Karpas-422 (cell line): ENCODE measurements at regions not wholly inside any gene's neighbourhood (a gene's known extent, or its start where the extent isn't known, plus 50 kb on each side); places are given as distances from the start of the nearest gene placed in this dataset.

ENCODE experiments used
- DNase-seq: peaks from one replicate; pipeline ENCODE4 v3.0.0-alpha.2; 2015
- H2AFZ ChIP-seq: fragments of 200-600 bp; sonication (generic); 2 replicates; pipeline ENCODE4 v1.6.1; 2014; ENCODE audit warnings: antibody characterized with exemption, low read length, mixed read lengths
- H3K27ac ChIP-seq: fragments of 200-600 bp; sonication (generic); 2 replicates; pipeline ENCODE4 v1.5.1; 2014; ENCODE audit warnings: mild to moderate bottlenecking, low read length, moderate library complexity
- H3K27me3 ChIP-seq: fragments of 200-600 bp; sonication (generic); 2 replicates; pipeline ENCODE4 v1.6.1; 2014; ENCODE audit warnings: low read length, mixed read lengths
- H3K36me3 ChIP-seq: fragments of 200-600 bp; sonication (generic); 2 replicates; pipeline ENCODE4 v1.6.1; 2014; ENCODE audit warnings: low read length, mixed read lengths; ENCODE audit not compliant: insufficient read depth
- H3K4me1 ChIP-seq: fragments of 200-600 bp; sonication (generic); 2 replicates; pipeline ENCODE4 v1.6.1; 2014; ENCODE audit warnings: mild to moderate bottlenecking, low read length, mixed read lengths
- H3K4me2 ChIP-seq: fragments of 200-600 bp; sonication (generic); 2 replicates; pipeline ENCODE4 v1.6.1; 2014; ENCODE audit warnings: low read length, low read depth, mild to moderate bottlenecking; ENCODE audit not compliant: poor library complexity, severe bottlenecking
- H3K4me3 ChIP-seq: fragments of 200-600 bp; sonication (generic); 2 replicates; pipeline ENCODE4 v1.5.1; 2014; ENCODE audit warnings: mild to moderate bottlenecking, antibody characterized with exemption, low read length, mixed read lengths
- H3K79me2 ChIP-seq: fragments of 200-600 bp; sonication (generic); 2 replicates; pipeline ENCODE4 v1.6.1; 2014; ENCODE audit warnings: mild to moderate bottlenecking, low read length, mixed read lengths
- H3K9ac ChIP-seq: fragments of 200-600 bp; sonication (generic); 2 replicates; pipeline ENCODE4 v1.6.0; 2014; ENCODE audit warnings: low read length
- H3K9me2 ChIP-seq: fragments of 200-600 bp; sonication (generic), shearing (Covaris generic); replicated peaks from 2 replicates; pipeline ENCODE4 v1.6.0; 2014; ENCODE audit warnings: mild to moderate bottlenecking, low read length, moderate library complexity; ENCODE audit not compliant: insufficient read depth
- H3K9me3 ChIP-seq: fragments of 300-700, 200-600 bp; sonication (generic); 2 replicates; pipeline ENCODE4 v1.6.1; 2014; ENCODE audit warnings: low read length, mixed read lengths
- H4K20me1 ChIP-seq: fragments of 200-600 bp; sonication (generic); 2 replicates; pipeline ENCODE4 v1.6.1; 2014; ENCODE audit warnings: mild to moderate bottlenecking, antibody characterized with exemption, low read length, low read depth; ENCODE audit not compliant: insufficient read depth

DNA sequence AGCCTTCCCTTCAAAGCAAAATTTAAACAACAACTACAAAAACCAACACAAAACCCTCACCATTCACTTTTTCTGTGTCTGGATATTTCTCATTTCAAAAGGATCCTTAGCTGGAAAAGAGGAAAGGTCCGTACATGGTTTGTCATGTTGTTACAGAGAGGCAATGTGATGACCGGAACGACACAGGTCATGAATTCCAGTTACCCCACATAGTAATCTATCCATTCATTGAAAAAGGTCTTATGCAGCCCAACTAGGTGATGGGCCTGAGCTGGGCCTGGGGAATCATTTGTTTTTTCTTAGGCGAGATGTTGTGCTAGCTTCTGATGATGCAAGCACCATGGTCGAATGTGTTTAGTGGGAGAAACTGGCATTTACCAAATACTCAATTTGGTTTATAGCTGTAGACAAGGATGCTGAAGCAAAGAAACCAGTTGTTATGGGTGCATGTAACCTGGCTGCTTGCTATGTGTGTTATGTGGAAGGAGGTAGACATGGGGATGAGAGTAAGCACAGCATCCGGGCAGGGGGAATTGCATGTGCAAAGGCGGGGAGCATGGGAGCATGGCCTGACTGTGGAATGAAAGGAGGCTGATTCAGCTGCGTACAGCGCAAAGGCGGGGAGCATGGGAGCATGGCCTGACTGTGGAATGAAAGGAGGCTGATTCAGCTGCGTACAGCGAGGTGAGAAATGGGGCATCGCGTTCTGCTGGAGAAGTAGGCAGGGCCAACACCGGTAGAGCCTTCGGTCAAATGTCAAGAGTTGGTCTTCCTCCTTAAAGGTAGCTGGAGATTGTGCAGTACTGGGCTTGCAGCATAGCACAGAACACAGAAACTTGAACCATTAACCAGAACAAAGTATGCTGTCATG lies 269.7 kb upstream of the MAF start:
- no peaks in the 10 kb centered on the region for H3K4me1 ChIP-seq
- no peak overlapping the region for H3K9ac ChIP-seq
- H2AFZ ChIP-seq, result no peak overlapping the region
- H3K79me2 ChIP-seq, result no peaks in the 10 kb centered on the region
- H3K36me3 ChIP-seq, result no peaks in the 10 kb centered on the region
- no peak overlapping the region for H3K27ac ChIP-seq
- H3K4me3 ChIP-seq, result no peak overlapping the region
- no peak overlapping the region for H3K4me2 ChIP-seq
- no peaks in the 10 kb centered on the region for H3K9me3 ChIP-seq
- H3K9me2 ChIP-seq, result no peaks in the 10 kb centered on the region
- DNase-seq, result no peak
- H4K20me1 ChIP-seq, result no peaks in the 10 kb centered on the region
- H3K27me3 ChIP-seq, result no peaks in the 10 kb centered on the region

DNA sequence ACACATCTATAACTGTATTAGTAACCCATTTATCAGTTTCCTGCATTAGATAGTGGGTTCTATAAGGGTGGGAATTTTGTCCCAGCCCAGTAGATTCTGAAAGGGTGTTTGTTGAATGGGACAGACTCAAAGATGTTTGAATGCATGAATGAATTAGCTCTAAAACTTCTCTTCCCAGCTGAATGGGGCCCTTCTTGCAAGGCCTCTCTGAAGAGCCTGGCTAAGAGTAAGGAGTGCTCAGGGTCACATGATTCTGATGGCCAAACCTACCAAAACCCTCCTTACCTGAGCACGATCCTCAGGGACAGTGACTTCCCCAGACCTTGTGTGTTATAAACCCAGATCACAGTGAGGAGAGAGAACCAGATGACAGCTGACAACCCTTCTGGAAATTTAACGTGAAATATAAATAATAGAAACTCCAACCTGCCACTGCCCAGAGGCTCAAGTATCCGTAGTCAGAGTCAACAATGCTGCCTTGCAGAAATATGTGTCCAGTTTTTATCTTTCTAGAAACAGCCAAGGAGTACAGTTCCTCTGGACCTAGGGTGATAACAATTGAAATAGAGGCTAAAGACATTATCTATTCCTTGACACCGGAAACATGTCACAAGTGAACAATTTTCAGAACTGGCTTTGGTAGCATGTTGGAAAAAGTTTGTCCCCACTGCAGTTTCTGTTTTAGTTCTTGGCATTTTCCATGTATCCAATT lies 268.9 kb upstream of the MAF start:
- Histone ChIP-seq H4K20me1 (no peaks in the 10 kb centered on the region), H3K36me3 (no peaks in the 10 kb centered on the region), H3K9me3 (no peaks in the 10 kb centered on the region), H3K4me1 (no peaks in the 10 kb centered on the region), H3K9me2 (no peaks in the 10 kb centered on the region), H2AFZ (no peak overlapping the region), H3K79me2 (no peaks in the 10 kb centered on the region), H3K4me2 (no peak overlapping the region), H3K4me3 (no peak overlapping the region), H3K9ac (no peak overlapping the region), H3K27ac (no peak overlapping the region), H3K27me3 (no peaks in the 10 kb centered on the region)
- no peak for DNase-seq

DNA sequence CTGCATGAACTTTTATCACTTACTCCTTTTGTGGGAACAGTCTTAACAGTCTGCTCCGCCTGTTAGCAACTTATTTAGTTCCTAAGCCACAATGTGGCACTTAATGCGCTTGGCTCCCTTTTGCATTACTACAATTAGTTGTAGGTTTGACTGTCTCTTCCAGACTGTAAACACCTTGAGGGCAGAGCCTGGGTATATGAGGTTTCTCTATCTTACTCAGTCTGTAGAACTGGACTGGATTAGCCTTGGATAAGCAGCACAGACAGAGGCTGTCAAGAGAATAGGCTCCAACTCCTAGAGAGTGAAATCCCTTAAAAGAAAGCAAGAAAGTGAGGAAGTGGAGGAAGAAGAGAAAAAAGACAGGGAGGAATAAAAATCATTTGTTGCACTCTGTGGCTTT lies 268.3 kb upstream of the MAF start:
- no peak overlapping the region for H3K27ac ChIP-seq
- H3K27me3 ChIP-seq, result no peaks in the 10 kb centered on the region
- H2AFZ ChIP-seq, result no peak overlapping the region
- no peak overlapping the region for H3K4me2 ChIP-seq
- H3K9me3 ChIP-seq, result no peaks in the 10 kb centered on the region
- no peaks in the 10 kb centered on the region for H3K9me2 ChIP-seq
- no peak for DNase-seq
- no peaks in the 10 kb centered on the region for H3K79me2 ChIP-seq
- no peaks in the 10 kb centered on the region for H3K4me1 ChIP-seq
- no peaks in the 10 kb centered on the region for H3K36me3 ChIP-seq
- H3K4me3 ChIP-seq, result no peak overlapping the region
- no peak overlapping the region for H3K9ac ChIP-seq
- no peaks in the 10 kb centered on the region for H4K20me1 ChIP-seq

DNA sequence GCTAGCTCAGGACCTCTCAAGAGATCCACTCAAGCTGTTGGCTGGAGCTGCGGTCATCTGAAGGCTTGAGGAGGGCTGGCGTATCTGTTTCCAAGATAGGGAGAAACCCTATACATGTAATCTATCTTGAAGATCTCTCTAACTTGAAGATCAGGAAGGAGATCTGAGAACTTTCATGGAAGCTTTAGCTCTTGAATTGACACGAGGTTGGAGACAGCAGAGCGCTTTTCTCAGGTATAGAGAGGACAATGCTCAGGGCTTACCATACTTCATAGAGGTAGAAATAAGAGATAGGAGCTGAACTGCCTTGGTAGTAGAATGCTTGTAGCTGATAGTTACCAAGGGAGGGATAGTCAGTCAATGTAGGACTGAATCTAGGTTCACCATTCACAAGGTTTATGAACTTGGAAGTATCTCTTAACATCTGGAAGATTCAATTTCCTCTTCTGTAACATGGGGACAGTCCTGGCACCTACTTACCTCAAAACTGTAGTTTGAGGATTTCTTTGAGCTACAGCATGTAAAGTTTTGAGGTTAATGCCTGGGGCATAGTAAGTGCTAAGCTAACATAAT lies 267.0 kb upstream of the MAF start:
- Histone ChIP-seq H3K27ac (no peak overlapping the region), H4K20me1 (no peaks in the 10 kb centered on the region), H3K9me2 (no peaks in the 10 kb centered on the region), H3K9ac (no peak overlapping the region), H3K4me3 (no peak overlapping the region), H2AFZ (no peak overlapping the region), H3K9me3 (no peaks in the 10 kb centered on the region), H3K4me2 (no peak overlapping the region), H3K27me3 (no peaks in the 10 kb centered on the region), H3K4me1 (no peaks in the 10 kb centered on the region), H3K36me3 (no peaks in the 10 kb centered on the region), H3K79me2 (no peaks in the 10 kb centered on the region)
- DNase-seq, result no peak

DNA sequence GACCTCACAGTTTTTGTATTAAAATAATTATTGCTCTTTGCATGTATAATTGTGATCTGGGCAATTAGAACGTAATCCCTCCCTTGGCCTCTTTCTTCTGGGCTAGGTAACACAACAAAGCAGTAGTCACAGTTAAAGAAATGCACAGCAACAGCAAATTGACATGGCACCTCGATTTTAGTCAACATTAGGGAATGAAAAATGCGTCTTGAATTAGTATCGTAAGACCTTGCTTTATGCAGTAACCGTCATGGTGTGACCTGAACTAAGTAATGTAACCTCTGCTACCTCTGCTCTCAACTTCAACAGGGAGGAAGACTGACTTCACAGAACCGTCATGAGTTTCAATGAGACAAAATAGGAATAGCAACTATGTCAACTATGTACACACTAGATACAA lies 265.4 kb upstream of the MAF start:
- H3K9ac ChIP-seq, result no peak overlapping the region
- H3K4me2 ChIP-seq, result no peak overlapping the region
- H3K27me3 ChIP-seq, result no peaks in the 10 kb centered on the region
- H4K20me1 ChIP-seq, result no peaks in the 10 kb centered on the region
- H3K4me3 ChIP-seq, result no peak overlapping the region
- no peaks in the 10 kb centered on the region for H3K36me3 ChIP-seq
- no peaks in the 10 kb centered on the region for H3K4me1 ChIP-seq
- no peak overlapping the region for H3K27ac ChIP-seq
- H3K79me2 ChIP-seq, result no peaks in the 10 kb centered on the region
- no peak overlapping the region for H2AFZ ChIP-seq
- no peaks in the 10 kb centered on the region for H3K9me3 ChIP-seq
- no peaks in the 10 kb centered on the region for H3K9me2 ChIP-seq
- no peak for DNase-seq

DNA sequence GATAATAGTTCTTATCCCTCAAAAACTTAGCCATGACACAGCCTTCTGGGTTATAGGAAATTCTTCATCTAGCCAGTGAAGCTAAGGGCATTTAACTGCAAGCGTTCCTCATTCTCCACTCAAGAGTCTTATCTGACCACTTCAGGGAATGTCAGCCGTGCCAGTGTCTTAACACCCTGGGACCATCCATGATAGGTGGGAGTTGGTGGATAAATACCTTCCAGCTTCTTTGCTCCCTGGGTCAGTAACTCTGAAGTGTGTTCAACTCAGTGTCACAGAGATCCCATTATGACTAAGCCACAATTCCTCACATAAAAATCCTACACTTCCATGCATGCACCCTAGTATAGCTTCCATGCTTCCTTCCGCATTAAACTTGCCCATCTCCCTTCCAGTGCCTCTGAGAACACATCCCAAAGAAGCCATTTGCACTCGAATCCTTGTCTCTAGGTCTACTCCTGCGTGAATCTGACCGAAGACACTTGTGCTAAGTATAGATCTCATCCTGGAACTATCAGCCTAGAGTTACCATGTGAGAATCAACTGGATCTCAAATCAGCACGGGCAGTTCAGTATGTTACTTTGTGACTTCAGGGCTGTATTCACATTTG lies 264.3 kb upstream of the MAF start:
- H3K9me3 ChIP-seq, result no peaks in the 10 kb centered on the region
- H3K4me1 ChIP-seq, result no peaks in the 10 kb centered on the region
- no peak overlapping the region for H2AFZ ChIP-seq
- H3K27me3 ChIP-seq, result no peaks in the 10 kb centered on the region
- no peaks in the 10 kb centered on the region for H4K20me1 ChIP-seq
- H3K79me2 ChIP-seq, result no peaks in the 10 kb centered on the region
- H3K36me3 ChIP-seq, result no peaks in the 10 kb centered on the region
- no peak for DNase-seq
- no peak overlapping the region for H3K9ac ChIP-seq
- no peak overlapping the region for H3K4me3 ChIP-seq
- H3K9me2 ChIP-seq, result no peaks in the 10 kb centered on the region
- H3K4me2 ChIP-seq, result no peak overlapping the region
- H3K27ac ChIP-seq, result no peak overlapping the region

DNA sequence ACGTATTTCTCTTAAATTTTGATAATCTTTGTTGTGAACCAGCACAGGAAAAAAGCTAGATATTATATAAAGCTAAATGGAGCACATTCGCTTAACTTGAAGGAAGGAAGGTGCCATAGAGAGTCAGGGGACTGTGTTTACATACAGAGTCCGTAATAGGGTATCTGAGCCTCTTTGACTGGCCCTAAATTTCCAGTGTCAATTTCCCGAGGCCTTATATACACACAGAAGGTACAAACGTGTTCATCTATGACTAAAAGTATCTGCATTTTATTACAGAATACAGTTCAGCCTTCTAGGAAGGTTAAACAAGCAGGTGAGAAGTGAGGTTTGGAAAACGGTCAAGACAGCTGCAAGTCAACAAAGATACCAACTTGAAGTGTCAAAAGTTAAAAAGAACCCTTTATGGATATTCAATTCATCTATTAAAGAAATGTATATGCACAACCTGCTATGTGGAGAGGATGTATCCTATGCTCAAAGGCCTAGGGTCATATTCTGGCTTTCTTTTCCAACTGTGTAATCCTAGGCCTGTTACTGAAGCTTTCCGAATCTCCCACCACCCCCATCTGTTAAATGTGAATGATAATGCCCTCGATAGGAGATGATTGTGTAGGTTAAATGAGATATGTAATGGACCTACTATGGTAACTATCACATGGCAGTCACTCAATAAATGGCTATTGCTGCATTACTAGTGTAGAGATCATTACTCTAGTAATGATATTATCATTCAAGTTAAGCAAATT lies 263.7 kb upstream of the MAF start:
- H3K36me3 ChIP-seq, result no peaks in the 10 kb centered on the region

More for the DNA sequence above, 263.7 kb upstream of the MAF start:
- H4K20me1 ChIP-seq, result no peaks in the 10 kb centered on the region
- H3K9me2 ChIP-seq, result no peaks in the 10 kb centered on the region
- H3K9me3 ChIP-seq, result no peaks in the 10 kb centered on the region
- DNase-seq, result no peak
- no peak overlapping the region for H2AFZ ChIP-seq
- no peaks in the 10 kb centered on the region for H3K79me2 ChIP-seq
- H3K27ac ChIP-seq, result no peak overlapping the region
- no peaks in the 10 kb centered on the region for H3K4me1 ChIP-seq
- no peak overlapping the region for H3K4me2 ChIP-seq
- H3K4me3 ChIP-seq, result no peak overlapping the region
- H3K27me3 ChIP-seq, result no peaks in the 10 kb centered on the region
- H3K9ac ChIP-seq, result no peak overlapping the region
